ENCODE measurements at regions not wholly inside any gene's neighbourhood (a gene's known extent, or its start where the extent isn't known, plus 50 kb on each side); places are given as distances from the start of the nearest gene placed in this dataset.

- 0 to 6% methylated on average over 1 of the region's 1 CpG for WGBS, 2 experiments (ENCODE audit: low coverage in 1 of 2, low lambda C conversion rate in 2 of 2, missing lambda C conversion rate in 2 of 2)
- H3K4me3 ChIP-seq, result no peak overlapping the region
- no peak overlapping the region for H3K9ac ChIP-seq
- H2AFZ ChIP-seq, result no peak overlapping the region
- no peaks in the 10 kb centered on the region for H3K9me3 ChIP-seq (ENCODE audit: low read depth)
- no peaks in the 10 kb centered on the region for H3K9me2 ChIP-seq (ENCODE audit: insufficient read depth)
- in situ Hi-C loops (cut with MboI), result no loop called here
- no peaks in the 10 kb centered on the region for H3K27me3 ChIP-seq (replicated peaks; ENCODE audit: insufficient read depth)
- no peak overlapping the region for H3K4me2 ChIP-seq (ENCODE audit: unreplicated experiment)
- H3K4me1 ChIP-seq (ENCODE audit: insufficient read depth), result no peaks in the 10 kb centered on the region
- H3K27ac ChIP-seq, result no peak overlapping the region
- TF ChIP-seq EZH2 (IDR thresholded peaks at IDR 0.05; ENCODE audit: insufficient read depth, poor library complexity, severe bottlenecking) (no peak), EZH2phosphoT487 (IDR thresholded peaks at IDR 0.05; ENCODE audit: insufficient read depth, low read depth) (no peak)
- H3F3A ChIP-seq (ENCODE audit: insufficient read depth), result no peaks in the 10 kb centered on the region
- no peak for DNase-seq
- H4K20me1 ChIP-seq (ENCODE audit: insufficient read depth), result no peaks in the 10 kb centered on the region
- H3K79me2 ChIP-seq (ENCODE audit: insufficient read depth), result no peaks in the 10 kb centered on the region
- no peaks in the 10 kb centered on the region for H3K36me3 ChIP-seq (ENCODE audit: low read depth)
Measured at GRCh38 chr18:65365245-65365980, 385.4 kb upstream of the CDH7 start.

GRCh38 chr18:65363911-65364632 is 386.7 kb upstream of the CDH7 start:
- H3F3A ChIP-seq (ENCODE audit: insufficient read depth), result no peaks in the 10 kb centered on the region
- H3K4me3 ChIP-seq, result no peak overlapping the region
- H3K27me3 ChIP-seq (replicated peaks; ENCODE audit: insufficient read depth), result no peaks in the 10 kb centered on the region
- no peaks in the 10 kb centered on the region for H3K4me1 ChIP-seq (ENCODE audit: insufficient read depth)
- no peaks in the 10 kb centered on the region for H3K79me2 ChIP-seq (ENCODE audit: insufficient read depth)
- TF ChIP-seq EZH2phosphoT487 (IDR thresholded peaks at IDR 0.05; ENCODE audit: insufficient read depth, low read depth), result no peak
- no peak for TF ChIP-seq EZH2 (IDR thresholded peaks at IDR 0.05; ENCODE audit: insufficient read depth, poor library complexity, severe bottlenecking)
- H4K20me1 ChIP-seq (ENCODE audit: insufficient read depth), result no peaks in the 10 kb centered on the region
- no peaks in the 10 kb centered on the region for H3K9me2 ChIP-seq (ENCODE audit: insufficient read depth)
- DNase-seq, result no peak
- no peak overlapping the region for H3K27ac ChIP-seq
- H3K9ac ChIP-seq, result no peak overlapping the region
- H3K4me2 ChIP-seq (ENCODE audit: unreplicated experiment), result no peak overlapping the region
- in situ Hi-C loops (cut with MboI), result no loop called here
- no peaks in the 10 kb centered on the region for H3K9me3 ChIP-seq (ENCODE audit: low read depth)
- H2AFZ ChIP-seq, result no peak overlapping the region
- 10 to 14% methylated on average over 4 of the region's 4 CpGs for WGBS, 2 experiments (ENCODE audit: low coverage in 1 of 2, low lambda C conversion rate in 2 of 2, missing lambda C conversion rate in 2 of 2)
- H3K36me3 ChIP-seq (ENCODE audit: low read depth), result no peaks in the 10 kb centered on the region

GRCh38 chr18:65363011-65363410 is 387.8 kb upstream of the CDH7 start:
- WGBS, 2 experiments (ENCODE audit: low coverage in 1 of 2, low lambda C conversion rate in 2 of 2, missing lambda C conversion rate in 2 of 2), result 28 to 36% methylated on average over 3 of the region's 3 CpGs

GRCh38 chr18:65359479-65359878 is 391.3 kb upstream of the CDH7 start:
- Histone ChIP-seq H3K4me3 (no peak overlapping the region), H3K27me3 (replicated peaks; ENCODE audit: insufficient read depth) (no peaks in the 10 kb centered on the region), H3K9me3 (ENCODE audit: low read depth) (peaks cover 6% of the 10 kb centered on the region), H3K4me2 (ENCODE audit: unreplicated experiment) (no peak overlapping the region), H3K4me1 (ENCODE audit: insufficient read depth) (no peaks in the 10 kb centered on the region), H2AFZ (no peak overlapping the region), H3K27ac (no peak overlapping the region), H3K9me2 (ENCODE audit: insufficient read depth) (no peaks in the 10 kb centered on the region; the same call in 1 of the 2 replicates), H3K79me2 (ENCODE audit: insufficient read depth) (no peaks in the 10 kb centered on the region), H3K36me3 (ENCODE audit: low read depth) (no peaks in the 10 kb centered on the region), H3F3A (ENCODE audit: insufficient read depth) (no peaks in the 10 kb centered on the region), H4K20me1 (ENCODE audit: insufficient read depth) (no peaks in the 10 kb centered on the region), H3K9ac (no peak overlapping the region)
- 0% methylated on average over 1 of the region's 1 CpG for WGBS, 2 experiments (ENCODE audit: low coverage in 1 of 2, low lambda C conversion rate in 2 of 2, missing lambda C conversion rate in 2 of 2)
- DNase-seq, result no peak
- TF ChIP-seq EZH2 (IDR thresholded peaks at IDR 0.05; ENCODE audit: insufficient read depth, poor library complexity, severe bottlenecking) (no peak), EZH2phosphoT487 (IDR thresholded peaks at IDR 0.05; ENCODE audit: insufficient read depth, low read depth) (no peak)
- in situ Hi-C loops (cut with MboI), result no loop called here

More at GRCh38 chr18:65363011-65363410, 387.8 kb upstream of the CDH7 start:
- Histone ChIP-seq H4K20me1 (ENCODE audit: insufficient read depth) (no peaks in the 10 kb centered on the region), H3K4me2 (ENCODE audit: unreplicated experiment) (no peak overlapping the region), H3F3A (ENCODE audit: insufficient read depth) (no peaks in the 10 kb centered on the region), H3K9me2 (ENCODE audit: insufficient read depth) (no peaks in the 10 kb centered on the region), H3K4me1 (ENCODE audit: insufficient read depth) (no peaks in the 10 kb centered on the region), H3K9me3 (ENCODE audit: low read depth) (no peaks in the 10 kb centered on the region), H3K9ac (no peak overlapping the region), H3K79me2 (ENCODE audit: insufficient read depth) (no peaks in the 10 kb centered on the region), H2AFZ (no peak overlapping the region), H3K27ac (no peak overlapping the region), H3K36me3 (ENCODE audit: low read depth) (no peaks in the 10 kb centered on the region), H3K4me3 (no peak overlapping the region), H3K27me3 (replicated peaks; ENCODE audit: insufficient read depth) (no peaks in the 10 kb centered on the region)
- no peak for DNase-seq
- no peak for TF ChIP-seq EZH2phosphoT487 (IDR thresholded peaks at IDR 0.05; ENCODE audit: insufficient read depth, low read depth)
- TF ChIP-seq EZH2 (IDR thresholded peaks at IDR 0.05; ENCODE audit: insufficient read depth, poor library complexity, severe bottlenecking), result no peak
- in situ Hi-C loops (cut with MboI), result no loop called here

All from GM23248 (cell line).